H1 (cell line): ENCODE measurements at regions not wholly inside any gene's neighbourhood (a gene's known extent, or its start where the extent isn't known, plus 50 kb on each side); places are given as distances from the start of the nearest gene placed in this dataset.

Experiments
- CTCF ChIA-PET: fragments of 300-600 bp; sonication (Branson Sonifier 250); formaldehyde crosslinking; loops from one replicate; lab custom pipeline; 2021; ENCODE audit not compliant: partially characterized antibody; lab: Charles Lee
- POLR2A ChIA-PET: fragments of 300-600 bp; sonication (Branson Sonifier 250); formaldehyde crosslinking; loops from one replicate; lab custom pipeline; 2021; ENCODE audit warnings: inconsistent platforms; ENCODE audit not compliant: partially characterized antibody; lab: Charles Lee
- DNase-seq, 2 experiments: peaks; one replicate each; pipeline versions ENCODE4 v3.0.0 to v3.0.0-alpha.2; 2010 to 2022; ENCODE audit warnings: low spot score in 2 of 2, low read depth in 1 of 2, mixed read lengths in 1 of 2
- FAIRE-seq: peaks from 2 replicates; lab custom pipeline; 2011; peaks lifted over from hg19 to GRCh38; lab: Jason Lieb, UNC
- H2AFZ ChIP-seq: 2 replicates; pipeline ENCODE4 v1.8.1; 2012; ENCODE audit warnings: low read length, inconsistent platforms
- H2AK5ac ChIP-seq: 2 replicates; pipeline ENCODE4 v1.6.1; 2013; ENCODE audit warnings: low read depth, low read length
- H2BK120ac ChIP-seq: replicated peaks from 2 replicates; pipeline ENCODE3; 2013; ENCODE audit warnings: low read depth, low read length, inconsistent platforms
- H2BK12ac ChIP-seq: 2 replicates; pipeline ENCODE4 v1.6.1; 2013; ENCODE audit warnings: low read depth, low read length
- H2BK15ac ChIP-seq: 2 replicates; pipeline ENCODE4 v1.6.1; 2013; ENCODE audit warnings: low read length
- H2BK20ac ChIP-seq: 2 replicates; pipeline ENCODE4 v1.6.1; 2013; ENCODE audit warnings: low read length
- H2BK5ac ChIP-seq: 2 replicates; pipeline ENCODE4 v1.6.1; 2013; ENCODE audit warnings: low read depth, low read length
- H3K14ac ChIP-seq: 2 replicates; pipeline ENCODE4 v1.6.1; 2013; ENCODE audit warnings: inconsistent platforms; ENCODE audit not compliant: insufficient read length
- H3K18ac ChIP-seq: 2 replicates; pipeline ENCODE4 v1.6.1; 2013; ENCODE audit warnings: low read length; ENCODE audit errors: extremely low read depth
- H3K23ac ChIP-seq: 2 replicates; pipeline ENCODE4 v1.6.1; 2013; ENCODE audit warnings: inconsistent platforms; ENCODE audit not compliant: insufficient read length
- H3K23me2 ChIP-seq: 2 replicates; pipeline ENCODE4 v1.6.1; 2013; ENCODE audit warnings: low read depth, low read length
- H3K27ac ChIP-seq: 2 replicates; pipeline ENCODE4 v1.6.1; 2011; ENCODE audit warnings: low read depth, low read length, inconsistent platforms
- H3K27me3 ChIP-seq, 4 experiments: replicated peaks in 1 of 4; 1 replicate in 1 of 4; 2 replicates in 3 of 4; pipeline versions ENCODE4 v1.6.1 to v1.8.1; 2011 to 2013; ENCODE audit warnings: low read length in 3 of 4, mild to moderate bottlenecking in 3 of 4, inconsistent platforms in 2 of 4, mixed read lengths in 2 of 4, moderate library complexity in 1 of 4; ENCODE audit not compliant: control insufficient read depth in 3 of 4, insufficient read depth in 3 of 4; ENCODE audit errors: extremely low read depth in 1 of 4
- H3K36me3 ChIP-seq, 4 experiments: 2 replicates each; pipeline versions ENCODE4 v1.6.1 to v1.8.1; 2011 to 2013; ENCODE audit warnings: mild to moderate bottlenecking in 4 of 4, low read length in 3 of 4, moderate library complexity in 2 of 4, control low read depth in 1 of 4, inconsistent platforms in 1 of 4; ENCODE audit not compliant: insufficient read depth in 4 of 4, control insufficient read depth in 2 of 4
- H3K4ac ChIP-seq: replicated peaks from 2 replicates; pipeline ENCODE3; 2013; ENCODE audit warnings: low read length, low read depth, mixed read lengths, inconsistent platforms; ENCODE audit not compliant: insufficient read length
- H3K4me1 ChIP-seq, 4 experiments: replicated peaks in 1 of 4; 1 replicate in 1 of 4; 2 replicates in 3 of 4; pipeline versions ENCODE4 v1.6.1 to v1.8.1; 2011 to 2013; ENCODE audit warnings: low read length in 3 of 4, inconsistent platforms in 2 of 4, mixed read lengths in 1 of 4; ENCODE audit not compliant: insufficient read depth in 4 of 4, control insufficient read depth in 3 of 4
- H3K4me2 ChIP-seq, 2 experiments: 2 replicates each; pipeline versions ENCODE4 v1.6.1 to v1.8.1; 2011 to 2013; ENCODE audit warnings: low read depth in 2 of 2, low read length in 2 of 2, control low read depth in 1 of 2, inconsistent platforms in 1 of 2, mild to moderate bottlenecking in 1 of 2; ENCODE audit not compliant: insufficient read depth in 1 of 2
- H3K4me3 ChIP-seq, 4 experiments: fragments of 200-600, 300-600 bp in 1 of 4; sonication (generic), shearing (Covaris generic), sonication (Bioruptor Twin) in 1 of 4; 2 replicates each; pipeline versions ENCODE4 v1.5.1 to v1.8.1; 2011 to 2016; ENCODE audit warnings: low read length in 4 of 4, low read depth in 3 of 4, control low read depth in 2 of 4, inconsistent platforms in 2 of 4, mild to moderate bottlenecking in 2 of 4, mixed read lengths in 1 of 4, moderate library complexity in 1 of 4; ENCODE audit not compliant: insufficient read depth in 2 of 4; ENCODE audit errors: extremely low read depth in 1 of 4
- H3K56ac ChIP-seq: replicated peaks from 2 replicates; pipeline ENCODE3; 2013; ENCODE audit warnings: low read depth, mild to moderate bottlenecking, mixed read lengths, low read length, inconsistent platforms; ENCODE audit not compliant: insufficient read length
- H3K79me1 ChIP-seq: 2 replicates; pipeline ENCODE4 v1.6.1; 2013; ENCODE audit warnings: low read depth, low read length, control low read depth
- H3K79me2 ChIP-seq, 2 experiments: 2 replicates each; pipeline versions ENCODE4 v1.6.1 to v1.8.1; 2012 to 2013; ENCODE audit warnings: low read length in 2 of 2, mild to moderate bottlenecking in 2 of 2, inconsistent platforms in 1 of 2; ENCODE audit not compliant: insufficient read depth in 2 of 2, control insufficient read depth in 1 of 2
- H3K9ac ChIP-seq, 4 experiments: replicated peaks in 1 of 4; 1 replicate in 1 of 4; 2 replicates in 3 of 4; pipeline versions ENCODE4 v1.6.1 to v1.8.1; 2011 to 2013; ENCODE audit warnings: low read depth in 3 of 4, low read length in 3 of 4, control low read depth in 2 of 4, mild to moderate bottlenecking in 2 of 4, moderate library complexity in 2 of 4, inconsistent platforms in 1 of 4; ENCODE audit errors: extremely low read depth in 1 of 4
- H3K9me3 ChIP-seq, 2 experiments: 2 replicates each; pipeline versions ENCODE4 v1.6.1 to v1.8.1; 2012 to 2013; ENCODE audit warnings: mild to moderate bottlenecking in 2 of 2, moderate library complexity in 2 of 2, control low read depth in 1 of 2, inconsistent platforms in 1 of 2, low read depth in 1 of 2, low read length in 1 of 2, mixed read lengths in 1 of 2; ENCODE audit not compliant: insufficient read depth in 2 of 2
- H4K20me1 ChIP-seq, 2 experiments: replicated peaks in 1 of 2; 2 replicates each; pipeline versions ENCODE3 to v1.8.1; 2011 to 2013; ENCODE audit warnings: inconsistent platforms in 2 of 2, low read length in 2 of 2, mild to moderate bottlenecking in 1 of 2; ENCODE audit not compliant: insufficient read depth in 2 of 2, control insufficient read depth in 1 of 2
- H4K5ac ChIP-seq: 2 replicates; pipeline ENCODE4 v1.6.1; 2013; ENCODE audit warnings: low read length, low read depth, mixed read lengths, inconsistent platforms; ENCODE audit not compliant: insufficient read length
- H4K8ac ChIP-seq: 2 replicates; pipeline ENCODE4 v1.8.0; 2013; ENCODE audit warnings: mild to moderate bottlenecking, moderate library complexity, low read length, inconsistent platforms; ENCODE audit not compliant: insufficient read depth; ENCODE audit errors: extremely low read depth
- H4K91ac ChIP-seq: replicated peaks from 2 replicates; pipeline ENCODE3; 2013; ENCODE audit warnings: low read length, mixed read lengths, inconsistent platforms; ENCODE audit not compliant: insufficient read length
- ASH2L ChIP-seq: fragments of 200-600, 300-600 bp; sonication (generic); IDR thresholded peaks from one replicate; pipeline ENCODE4 v1.7.1; 2017; ENCODE audit warnings: low read length
- BACH1 ChIP-seq: IDR thresholded peaks from 2 replicates; pipeline ENCODE4 v1.6.1; 2012; ENCODE audit warnings: low read length, improper control_type of control experiment
- CTBP2 ChIP-seq: IDR thresholded peaks from 2 replicates; pipeline ENCODE4 v1.7.0; 2011; ENCODE audit warnings: borderline replicate concordance, mild to moderate bottlenecking, moderate library complexity, mixed read lengths, low read length; ENCODE audit not compliant: insufficient read depth, insufficient read length
- HDAC2 ChIP-seq, 2 experiments: fragments of 300-600 bp in 1 of 2; sonication (generic) in 1 of 2; IDR thresholded peaks; 2 replicates each; pipeline ENCODE4 v1.6.1; 2011 to 2012; ENCODE audit warnings: low read depth in 2 of 2, low read length in 2 of 2, mild to moderate bottlenecking in 2 of 2, moderate library complexity in 2 of 2, borderline replicate concordance in 1 of 2, inconsistent platforms in 1 of 2
- JUND ChIP-seq: IDR thresholded peaks from 2 replicates; pipeline ENCODE4 v1.6.1; 2011; ENCODE audit warnings: mild to moderate bottlenecking, improper control_type of control experiment, low read length
- NRF1 ChIP-seq: IDR thresholded peaks from 2 replicates; pipeline ENCODE4 v1.6.1; 2011; ENCODE audit warnings: mild to moderate bottlenecking, low read depth, low read length, improper control_type of control experiment
- POLR2AphosphoS5 ChIP-seq: IDR thresholded peaks from 2 replicates; pipeline ENCODE4 v1.6.1; 2011; ENCODE audit warnings: low read depth, low read length
- POU5F1 ChIP-seq: IDR thresholded peaks from 2 replicates; pipeline ENCODE4 v1.6.1; 2011; ENCODE audit warnings: low read depth, mild to moderate bottlenecking, low read length, moderate library complexity
- RAD21 ChIP-seq, 2 experiments: IDR thresholded peaks in 1 of 2; conservative IDR thresholded peaks in 1 of 2; 2 replicates each; pipeline ENCODE4 v1.6.1; 2011; ENCODE audit warnings: low read depth in 2 of 2, low read length in 2 of 2, improper control_type of control experiment in 1 of 2, inconsistent platforms in 1 of 2, mild to moderate bottlenecking in 1 of 2, moderate library complexity in 1 of 2
- SAP30 ChIP-seq: fragments of 300-600 bp; sonication (generic); IDR thresholded peaks from 2 replicates; pipeline ENCODE4 v1.7.1; 2012; ENCODE audit warnings: low read length, moderate library complexity, mild to moderate bottlenecking, inconsistent platforms; ENCODE audit not compliant: insufficient read depth, insufficient replicate concordance
- SP4 ChIP-seq: IDR thresholded peaks from 2 replicates; pipeline ENCODE4 v1.6.1; 2012; ENCODE audit warnings: low read length, inconsistent platforms
- SUZ12 ChIP-seq: fragments of 200-600 bp; sonication (generic); IDR thresholded peaks from 2 replicates; pipeline ENCODE4 v1.6.1; 2012; ENCODE audit warnings: mild to moderate bottlenecking, inconsistent platforms, low read length, moderate library complexity, mixed read lengths
- YY1 ChIP-seq: IDR thresholded peaks from 2 replicates; pipeline ENCODE4 v1.6.1; 2011; ENCODE audit warnings: low read depth, mild to moderate bottlenecking, low read length
- WGBS, 2 experiments: shearing (Covaris generic) in 1 of 2; methylation state at CpG; one replicate each; pipeline versions ENCODE4 v1.1.6 to v1.1.7; 2013 to 2015; ENCODE audit warnings: low lambda C conversion rate in 2 of 2, mixed read lengths in 2 of 2, inconsistent platforms in 1 of 2, low coverage in 1 of 2, missing lambda C conversion rate in 1 of 2; ENCODE audit not compliant: insufficient replicate concordance in 2 of 2, insufficient coverage in 1 of 2, insufficient read length in 1 of 2; ENCODE audit errors: extremely low coverage in 1 of 2, missing lambda C conversion rate in 1 of 2; 5-methylcytosine and 5-hydroxymethylcytosine counted together

DNA sequence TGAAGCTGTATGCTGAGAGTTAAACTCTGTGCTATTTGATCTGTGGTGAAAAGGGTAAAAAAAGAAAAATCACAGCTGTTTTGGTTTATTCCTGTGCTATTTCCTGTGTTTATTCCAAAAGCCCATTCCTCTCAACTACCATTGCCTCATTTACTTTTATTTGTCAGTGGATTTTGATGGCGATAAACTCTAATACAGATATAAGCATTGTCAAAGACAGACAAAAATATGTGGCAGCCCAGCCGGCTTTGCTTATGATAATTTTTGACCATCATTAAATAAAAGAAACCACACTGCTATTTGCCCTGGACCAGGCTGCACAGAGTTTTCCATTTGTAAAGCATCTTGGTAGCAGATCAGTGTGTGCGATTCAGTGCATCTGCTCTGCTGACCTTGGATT, 473.6 kb upstream of the ASIC2 start:
- no peak for FAIRE-seq
- Histone ChIP-seq H2BK120ac (no peak overlapping the region), H3K4ac (no peak overlapping the region), H3K4me1 (peaks cover 0 to 4% (median 0%) of the 10 kb centered on the region in 4 experiments; a peak in 2 of 7 replicates), H2AFZ (no peak overlapping the region), H3K23me2 (no peaks in the 10 kb centered on the region), H2BK15ac (no peak overlapping the region), H3K79me2 (no peaks in the 10 kb centered on the region), H3K14ac (no peak overlapping the region), H4K8ac (no peak overlapping the region), H3K9ac (no peak overlapping the region), H3K36me3 (no peaks in the 10 kb centered on the region), H3K9me3 (no peaks in the 10 kb centered on the region), H2AK5ac (no peak overlapping the region), H2BK12ac (no peak overlapping the region), H3K56ac (no peak overlapping the region), H2BK5ac (no peak overlapping the region), H3K23ac (no peak overlapping the region), H4K20me1 (no peaks in the 10 kb centered on the region), H4K91ac (no peak overlapping the region), H3K18ac (no peak overlapping the region), H3K27me3 (no peaks in the 10 kb centered on the region), H3K27ac (no peak overlapping the region), H3K4me2 (no peak overlapping the region), H4K5ac (no peak overlapping the region), H3K79me1 (no peaks in the 10 kb centered on the region), H3K4me3 (no peak overlapping the region), H2BK20ac (no peak overlapping the region)
- DNase-seq, result no peak
- WGBS, 2 experiments, result 89% methylated on average over 3 of the region's 3 CpGs; no CpG with 5 or more reads in 1 of the 2 experiments
- ChIA-PET POLR2A (no interaction called here), CTCF (interaction anchor here (0.9 to 1.7 kb wide), 5 partner anchors 9 to 485 kb away, joined by 3 to 4 read pairs (median 3); no protein-coding TSS in a partner anchor)
- TF ChIP-seq POLR2AphosphoS5 (no peak), HDAC2 (IDR thresholded peaks at IDR 0.05; ENCODE audit: borderline replicate concordance in 1 of 2, low read depth in 2 of 2, low read length in 2 of 2) (no peak), POU5F1 (no peak), YY1 (no peak), BACH1 (no peak), RAD21 (IDR thresholded peaks at IDR 0.05 in 1 of 2, conservative IDR thresholded peaks at IDR 0.05 in 1 of 2; ENCODE audit: low read depth in 2 of 2, low read length in 2 of 2) (no peak), ASH2L (no peak), SP4 (no peak), CTBP2 (no peak), SUZ12 (no peak), JUND (no peak), SAP30 (no peak), NRF1 (no peak)
